ENCODE measurements at regions not wholly inside any gene's neighbourhood (a gene's known extent, or its start where the extent isn't known, plus 50 kb on each side); places are given as distances from the start of the nearest gene placed in this dataset.

DNA sequence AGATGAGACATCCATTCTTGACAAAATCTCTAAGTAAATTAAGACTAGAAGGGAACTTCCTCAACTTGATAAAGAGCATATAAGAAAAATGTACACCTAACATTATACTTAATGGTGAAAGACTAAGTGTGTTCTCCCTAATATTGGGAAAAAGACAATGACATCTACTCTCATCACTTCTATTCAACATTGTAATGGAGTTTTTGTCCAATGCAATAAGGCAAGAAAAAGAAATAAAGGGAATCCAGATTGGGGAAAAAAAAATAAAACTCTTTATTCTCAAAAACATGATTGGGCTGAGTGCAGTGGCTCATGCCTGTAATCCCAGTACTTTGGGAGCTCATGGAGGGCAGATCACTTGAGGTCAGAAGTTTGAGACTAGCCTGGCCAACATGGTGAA, 131.1 kb upstream of the JUN start:
- Histone ChIP-seq H3K9ac (ENCODE audit: extremely low read depth, low read length, poor library complexity, severe bottlenecking) (no peak overlapping the region), H3K4me3 (ENCODE audit: low read length) (no peak overlapping the region), H3K36me3 (ENCODE audit: control insufficient read depth, insufficient read depth, low read length) (no peaks in the 10 kb centered on the region), H3K9me3 (ENCODE audit: control insufficient read depth, low read length) (peaks cover 13% of the 10 kb centered on the region), H3K27ac (ENCODE audit: low read depth, low read length) (no peak overlapping the region), H3K4me1 (ENCODE audit: control insufficient read depth, insufficient read depth, low read length) (peaks cover 3% of the 10 kb centered on the region), H3K27me3 (ENCODE audit: control insufficient read depth, insufficient read depth, low read length, poor library complexity, severe bottlenecking) (no peaks in the 10 kb centered on the region)
- DNase-seq = no peak
- TF ChIP-seq, protein P1, sequence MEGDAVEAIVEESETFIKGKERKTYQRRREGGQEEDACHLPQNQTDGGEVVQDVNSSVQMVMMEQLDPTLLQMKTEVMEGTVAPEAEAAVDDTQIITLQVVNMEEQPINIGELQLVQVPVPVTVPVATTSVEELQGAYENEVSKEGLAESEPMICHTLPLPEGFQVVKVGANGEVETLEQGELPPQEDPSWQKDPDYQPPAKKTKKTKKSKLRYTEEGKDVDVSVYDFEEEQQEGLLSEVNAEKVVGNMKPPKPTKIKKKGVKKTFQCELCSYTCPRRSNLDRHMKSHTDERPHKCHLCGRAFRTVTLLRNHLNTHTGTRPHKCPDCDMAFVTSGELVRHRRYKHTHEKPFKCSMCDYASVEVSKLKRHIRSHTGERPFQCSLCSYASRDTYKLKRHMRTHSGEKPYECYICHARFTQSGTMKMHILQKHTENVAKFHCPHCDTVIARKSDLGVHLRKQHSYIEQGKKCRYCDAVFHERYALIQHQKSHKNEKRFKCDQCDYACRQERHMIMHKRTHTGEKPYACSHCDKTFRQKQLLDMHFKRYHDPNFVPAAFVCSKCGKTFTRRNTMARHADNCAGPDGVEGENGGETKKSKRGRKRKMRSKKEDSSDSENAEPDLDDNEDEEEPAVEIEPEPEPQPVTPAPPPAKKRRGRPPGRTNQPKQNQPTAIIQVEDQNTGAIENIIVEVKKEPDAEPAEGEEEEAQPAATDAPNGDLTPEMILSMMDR (conservative IDR thresholded peaks at IDR 0.05) = no peak
- peaks cover 19% of the 10 kb centered on the region for H3K9me3 Mint-ChIP-seq
- H3K27ac Mint-ChIP-seq = no peak overlapping the region
- no peaks in the 10 kb centered on the region for H3K36me3 Mint-ChIP-seq (ENCODE audit: low read depth)
- H3K27me3 Mint-ChIP-seq (ENCODE audit: insufficient read depth) = peaks cover 5% of the 10 kb centered on the region
- no peaks in the 10 kb centered on the region for H3K4me1 Mint-ChIP-seq
- H3K4me3 Mint-ChIP-seq = no peak overlapping the region

DNA sequence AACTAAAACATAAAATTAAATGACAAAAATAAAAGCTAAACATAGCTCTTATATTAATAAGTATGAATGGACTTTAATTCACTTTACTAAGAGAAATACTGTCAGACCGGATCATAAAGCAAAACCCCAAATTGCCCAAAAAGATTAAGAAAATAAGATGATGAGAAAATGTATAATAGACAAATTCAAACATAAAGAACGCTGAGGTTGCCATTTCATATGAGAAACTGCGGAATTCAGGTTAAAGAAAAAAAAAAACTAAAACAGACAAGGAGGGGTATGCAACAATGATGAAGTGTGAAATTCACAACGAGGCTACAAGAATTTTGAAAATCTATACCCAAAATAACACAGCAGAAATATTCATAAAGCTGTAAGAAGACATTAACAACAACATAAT, 133.6 kb upstream of the JUN start:
- no peak for DNase-seq
- H3K36me3 Mint-ChIP-seq (ENCODE audit: low read depth) = no peaks in the 10 kb centered on the region
- Histone ChIP-seq H3K9me3 (ENCODE audit: control insufficient read depth, low read length) (peaks cover 13% of the 10 kb centered on the region), H3K9ac (ENCODE audit: extremely low read depth, low read length, poor library complexity, severe bottlenecking) (no peak overlapping the region), H3K4me1 (ENCODE audit: control insufficient read depth, insufficient read depth, low read length) (no peaks in the 10 kb centered on the region), H3K36me3 (ENCODE audit: control insufficient read depth, insufficient read depth, low read length) (no peaks in the 10 kb centered on the region), H3K27me3 (ENCODE audit: control insufficient read depth, insufficient read depth, low read length, poor library complexity, severe bottlenecking) (peaks cover 6% of the 10 kb centered on the region), H3K4me3 (ENCODE audit: low read length) (no peak overlapping the region), H3K27ac (ENCODE audit: low read depth, low read length) (no peak overlapping the region)
- TF ChIP-seq, protein P1 (conservative IDR thresholded peaks at IDR 0.05) = no peak
- peaks cover 5% of the 10 kb centered on the region for H3K27me3 Mint-ChIP-seq (ENCODE audit: insufficient read depth)
- H3K4me1 Mint-ChIP-seq = no peaks in the 10 kb centered on the region
- no peak overlapping the region for H3K4me3 Mint-ChIP-seq
- peaks cover 19% of the 10 kb centered on the region for H3K9me3 Mint-ChIP-seq
- WGBS, 2 experiments (ENCODE audit: insufficient coverage in 1 of 2, insufficient read length in 1 of 2) = 80 to 93% methylated on average over 1 to 3 of the region's 4 CpGs
- H3K27ac Mint-ChIP-seq = no peak overlapping the region

DNA sequence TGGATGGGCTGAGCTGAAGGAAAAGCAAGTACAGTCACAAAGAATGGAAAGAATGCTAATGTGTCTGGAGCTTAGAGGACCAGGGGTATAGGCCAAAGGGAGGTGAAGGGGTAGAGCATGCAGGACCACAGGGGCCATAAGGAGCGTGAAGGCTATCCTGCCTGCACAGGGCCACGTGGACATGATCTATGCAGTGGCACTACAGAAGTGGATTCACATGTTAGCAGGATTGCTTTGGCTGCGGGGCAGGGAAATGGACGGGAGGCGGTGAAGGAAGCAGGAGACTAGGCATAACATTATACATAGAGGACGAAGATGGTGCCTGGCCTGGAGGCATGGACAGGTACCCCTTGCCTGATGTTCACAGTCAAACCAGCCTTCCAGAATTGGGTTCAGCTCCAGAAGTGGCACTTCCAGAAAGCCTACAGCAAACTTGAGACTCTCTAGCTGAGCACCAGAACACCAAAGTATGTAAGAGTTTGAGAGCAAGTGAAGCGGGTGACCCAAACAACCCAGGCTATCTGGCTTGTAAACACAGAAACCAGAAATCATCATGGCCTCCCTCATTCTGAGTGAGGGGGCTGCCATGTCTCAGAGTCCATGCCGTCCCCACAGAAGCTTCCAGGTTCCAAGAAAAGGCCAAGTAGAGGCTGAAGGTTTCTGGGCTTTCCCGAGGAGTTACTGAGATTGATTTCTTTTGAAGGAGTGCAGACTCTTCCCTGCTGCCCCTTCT, 135.5 kb upstream of the JUN start:
- Mint-ChIP-seq H3K4me1 (no peaks in the 10 kb centered on the region), H3K9me3 (peaks cover 14% of the 10 kb centered on the region), H3K36me3 (ENCODE audit: low read depth) (no peaks in the 10 kb centered on the region), H3K27ac (no peak overlapping the region), H3K4me3 (no peak overlapping the region), H3K27me3 (ENCODE audit: insufficient read depth) (peaks cover 13% of the 10 kb centered on the region)
- H3K36me3 ChIP-seq (ENCODE audit: control insufficient read depth, insufficient read depth, low read length) = no peaks in the 10 kb centered on the region
- H3K27me3 ChIP-seq (ENCODE audit: control insufficient read depth, insufficient read depth, low read length, poor library complexity, severe bottlenecking) = peaks cover 11% of the 10 kb centered on the region
- H3K4me3 ChIP-seq (ENCODE audit: low read length) = no peak overlapping the region
- TF ChIP-seq, protein P1 (conservative IDR thresholded peaks at IDR 0.05) = no peak
- H3K9ac ChIP-seq (ENCODE audit: extremely low read depth, low read length, poor library complexity, severe bottlenecking) = no peak overlapping the region
- no peak overlapping the region for H3K27ac ChIP-seq (ENCODE audit: low read depth, low read length)
- WGBS, 2 experiments (ENCODE audit: insufficient coverage in 1 of 2, insufficient read length in 1 of 2) = 94 to 100% methylated on average over 6 to 9 of the region's 9 CpGs
- DNase-seq = no peak
- peaks cover 13% of the 10 kb centered on the region for H3K9me3 ChIP-seq (ENCODE audit: control insufficient read depth, low read length)
- no peaks in the 10 kb centered on the region for H3K4me1 ChIP-seq (ENCODE audit: control insufficient read depth, insufficient read depth, low read length)

Measured in endodermal cell (in vitro differentiated cells).